NCI-H1092 (cell line): ENCODE measurements at regions not wholly inside any gene's neighbourhood (a gene's known extent, or its start where the extent isn't known, plus 50 kb on each side); places are given as distances from the start of the nearest gene placed in this dataset.

Source experiments
- DNase-seq: peaks from one replicate; lab custom pipeline; 2025; lab: John Stamatoyannopoulos, UW

DNA sequence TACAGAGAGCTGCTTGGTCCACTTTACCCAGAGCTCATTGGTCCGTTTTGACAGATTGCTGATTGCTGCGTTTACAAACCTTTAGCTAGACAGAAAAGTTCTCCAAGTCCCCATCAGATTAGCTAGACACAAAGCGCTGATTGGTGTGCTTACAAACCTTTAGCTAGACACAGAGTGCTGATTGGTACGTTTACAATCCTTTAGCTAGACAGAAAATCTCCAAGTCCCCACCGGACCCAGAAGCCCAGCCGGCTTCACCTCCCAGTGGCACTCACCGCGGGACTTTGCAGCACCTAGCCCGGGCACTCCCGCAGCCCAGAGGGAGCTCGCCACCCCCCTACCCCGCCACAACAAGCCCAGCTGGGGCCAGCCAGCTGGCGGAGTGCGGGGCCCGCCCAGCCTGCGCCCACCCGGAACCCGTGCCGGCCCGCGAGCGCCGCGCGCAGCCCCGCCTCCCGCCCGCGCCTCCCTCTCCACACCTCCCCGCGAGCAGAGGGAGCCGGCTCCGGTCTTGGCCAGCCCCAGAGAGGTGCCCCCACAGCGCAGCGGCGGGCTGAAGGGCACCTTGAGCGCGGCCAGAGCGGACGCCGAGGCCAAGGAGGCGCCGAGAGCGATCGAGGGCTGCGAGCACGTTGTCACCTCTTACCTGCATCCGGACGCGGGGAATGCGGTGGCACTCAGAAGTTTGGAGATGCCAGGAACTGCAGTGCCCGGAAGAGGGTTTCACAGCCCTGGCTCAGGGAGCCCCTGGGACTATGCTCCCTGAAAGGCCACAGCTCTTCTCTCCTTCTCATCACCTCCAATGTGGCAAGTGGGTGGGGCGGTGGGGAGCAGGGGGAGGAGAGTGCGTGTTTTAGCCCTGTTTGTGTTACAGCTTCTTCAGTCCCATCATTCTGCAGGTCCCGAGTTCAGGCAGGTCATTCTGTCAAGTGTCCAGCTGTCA lies 1504.5 kb downstream of the CDH11 start:
- DNase-seq, result no peak

DNA sequence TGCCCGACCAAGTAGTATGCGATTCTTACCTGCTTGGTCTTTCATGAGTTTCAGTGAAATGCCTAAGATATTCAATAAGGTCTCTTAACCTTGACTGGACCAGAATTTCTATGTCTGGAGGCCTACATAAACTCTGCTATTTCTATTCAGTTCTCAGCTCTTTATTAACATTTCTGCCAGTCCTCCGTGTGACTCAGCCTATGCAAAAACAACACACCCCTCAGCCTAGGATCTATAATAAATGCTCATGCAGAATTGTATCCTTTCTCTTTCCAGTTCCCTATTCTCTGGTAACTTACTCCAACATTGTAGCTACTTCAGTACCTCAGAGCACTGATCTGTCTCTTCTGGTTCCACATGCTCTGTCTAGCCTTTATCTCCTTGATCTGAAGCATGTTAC lies 1507.4 kb downstream of the CDH11 start:
- no peak for DNase-seq

DNA sequence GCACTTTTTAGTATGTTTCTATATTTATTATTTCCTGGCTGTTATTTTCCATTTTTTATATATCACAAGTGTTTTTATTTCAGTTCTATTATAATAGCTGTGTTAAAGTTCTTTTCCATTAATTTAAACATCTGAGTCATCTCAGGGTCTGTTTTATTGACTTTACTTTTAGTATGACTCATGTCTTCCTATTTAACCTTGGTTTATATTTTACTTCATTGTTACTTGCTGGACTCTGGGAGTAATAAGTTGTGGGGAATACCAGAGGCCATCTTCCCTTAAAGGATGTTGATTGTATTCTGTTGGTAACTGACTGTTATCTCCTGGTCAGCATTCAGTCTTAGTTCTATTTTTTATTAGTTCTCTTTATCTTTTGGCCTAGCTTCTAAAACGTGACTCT lies 1508.2 kb downstream of the CDH11 start:
- DNase-seq, result no peak

DNA sequence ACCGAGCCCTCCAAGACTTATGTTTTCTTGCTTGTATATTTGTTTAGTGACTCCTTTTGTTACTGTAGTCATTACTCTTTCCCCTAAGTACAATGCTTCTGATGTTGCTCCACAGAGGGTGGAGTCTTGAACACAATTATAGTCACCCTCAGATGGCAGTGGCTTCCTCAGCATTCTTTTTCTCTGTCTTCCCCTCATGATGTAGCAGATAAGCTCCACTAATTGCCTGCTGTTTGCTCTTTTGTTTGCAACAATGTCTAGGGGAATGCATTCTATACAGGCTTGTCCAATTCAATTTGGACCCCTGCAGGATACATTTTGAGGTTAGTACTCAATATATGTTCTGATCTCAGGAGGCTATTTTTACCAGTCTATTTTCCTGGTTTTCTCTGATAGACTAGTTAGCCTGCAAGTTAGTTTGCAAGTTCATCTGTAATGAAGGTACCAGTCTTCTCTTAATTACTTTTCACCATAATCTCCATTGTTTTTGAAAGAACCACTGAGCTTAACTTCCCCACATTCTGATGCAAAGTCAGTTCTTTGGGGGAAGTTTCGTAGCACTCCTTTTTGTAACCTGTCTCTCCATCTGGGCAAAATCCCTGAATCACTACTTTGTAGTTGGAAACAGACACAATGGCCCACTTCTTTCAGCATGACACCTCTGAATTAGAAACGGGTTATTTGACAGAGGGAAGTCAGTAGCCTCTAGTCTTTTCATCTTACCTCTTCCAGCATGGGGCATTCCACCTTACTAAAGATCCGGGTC lies 1509.2 kb downstream of the CDH11 start:
- no peak for DNase-seq

DNA sequence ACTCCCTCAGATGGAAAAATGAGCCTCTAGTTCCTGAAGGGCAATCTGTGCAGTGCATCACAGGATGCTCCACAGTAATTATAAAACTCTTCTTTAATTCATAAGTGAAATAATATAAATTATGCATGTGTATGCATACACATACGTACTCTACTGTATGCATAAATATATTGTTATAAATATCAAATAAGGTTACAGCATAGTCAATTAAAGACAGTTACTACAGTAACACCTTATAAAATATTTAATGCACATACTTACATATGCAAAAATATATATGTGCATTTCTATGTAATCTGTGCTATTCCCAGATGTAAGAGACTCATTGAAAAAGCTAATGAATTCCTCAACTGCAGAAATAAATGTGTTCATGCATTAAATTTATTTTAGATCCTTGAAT lies 1515.1 kb downstream of the CDH11 start:
- DNase-seq, result no peak

DNA sequence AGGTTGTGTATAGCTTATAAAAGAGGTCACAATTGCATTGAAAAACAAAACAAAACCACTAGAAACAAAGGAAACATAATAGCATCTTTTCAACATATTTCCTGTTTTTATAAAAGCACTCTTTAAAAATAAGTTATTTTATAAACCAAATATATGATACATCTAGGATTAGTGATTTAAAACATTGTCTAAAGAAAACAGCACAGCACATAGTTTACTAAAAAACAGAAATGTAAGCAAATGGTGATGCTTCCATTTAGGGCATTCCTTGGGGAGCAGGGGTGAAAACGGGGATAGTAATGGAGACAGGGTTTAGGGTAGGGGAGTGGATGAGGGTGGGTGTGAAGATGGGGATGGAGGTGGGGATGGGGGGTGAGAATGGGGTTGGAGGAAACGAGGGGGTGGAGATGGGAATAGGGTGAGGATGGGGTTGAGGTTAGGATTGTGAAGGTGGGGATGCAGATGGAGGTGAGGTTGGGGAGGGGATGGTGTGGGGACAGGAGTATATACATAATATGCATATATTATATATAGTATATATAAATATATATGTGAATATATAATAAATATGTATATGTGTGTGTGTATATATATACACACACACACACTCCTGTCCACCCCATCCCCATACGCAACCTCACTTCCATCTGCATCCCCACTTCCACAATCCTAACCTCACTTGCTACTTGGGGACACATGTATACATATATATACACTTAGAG lies 1519.5 kb downstream of the CDH11 start:
- DNase-seq, result no peak

DNA sequence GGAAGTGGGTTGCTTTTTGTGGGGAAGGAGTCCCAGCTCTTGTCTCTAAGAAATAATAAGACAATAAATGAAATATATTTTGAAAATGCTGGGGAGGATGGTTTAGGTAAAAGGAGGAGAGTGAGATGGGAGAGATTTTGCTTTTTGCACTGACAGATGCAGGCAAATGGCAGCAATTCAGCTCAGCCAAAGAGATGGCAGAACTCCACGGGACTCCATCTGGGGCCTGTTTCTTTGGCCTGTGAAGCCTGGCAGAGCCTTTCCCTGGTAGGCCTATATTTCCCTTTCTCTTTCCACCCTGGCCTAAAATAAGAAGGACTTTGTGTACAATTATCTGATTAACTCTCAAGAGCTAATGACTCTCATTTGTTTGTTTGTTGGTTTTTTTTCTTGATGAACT lies 1525.1 kb downstream of the CDH11 start:
- no peak for DNase-seq

DNA sequence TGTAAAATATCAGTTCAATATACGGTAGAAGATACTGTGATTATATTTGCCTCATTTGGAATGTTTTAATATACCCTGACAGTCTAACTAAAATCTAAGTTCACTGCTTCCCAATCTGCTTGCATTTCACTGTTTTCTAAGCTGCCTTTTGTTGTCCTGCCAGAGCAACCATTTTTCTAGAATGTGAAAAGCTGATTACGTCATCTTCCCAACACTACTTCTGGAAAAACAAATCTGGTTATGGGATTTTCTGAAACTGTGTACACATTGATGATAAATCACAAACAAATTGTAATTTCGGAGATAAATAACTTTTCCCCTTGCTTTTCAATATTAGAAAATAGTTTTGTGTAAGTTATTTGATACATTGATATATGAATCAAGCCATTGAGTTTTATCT lies 1529.0 kb downstream of the CDH11 start:
- no peak for DNase-seq

DNA sequence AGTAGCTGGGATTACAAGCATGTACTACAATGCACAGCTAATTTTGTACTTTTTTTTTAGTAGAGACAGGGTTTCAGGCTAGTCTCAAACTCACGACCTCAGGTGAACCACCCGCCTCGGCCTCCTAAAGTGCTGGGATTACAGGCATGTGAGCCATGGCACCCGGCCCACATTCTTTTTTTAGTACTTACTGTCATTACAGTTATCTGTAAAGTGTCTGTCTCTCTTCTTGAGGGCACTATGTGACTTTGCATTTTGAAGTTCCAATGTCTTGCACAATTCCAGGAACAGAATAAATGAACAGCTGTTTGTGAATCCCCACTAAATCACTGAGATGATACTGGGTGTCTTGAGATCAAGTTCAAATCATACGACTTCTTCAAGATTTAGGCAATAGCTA lies 1540.3 kb downstream of the CDH11 start:
- no peak for DNase-seq

DNA sequence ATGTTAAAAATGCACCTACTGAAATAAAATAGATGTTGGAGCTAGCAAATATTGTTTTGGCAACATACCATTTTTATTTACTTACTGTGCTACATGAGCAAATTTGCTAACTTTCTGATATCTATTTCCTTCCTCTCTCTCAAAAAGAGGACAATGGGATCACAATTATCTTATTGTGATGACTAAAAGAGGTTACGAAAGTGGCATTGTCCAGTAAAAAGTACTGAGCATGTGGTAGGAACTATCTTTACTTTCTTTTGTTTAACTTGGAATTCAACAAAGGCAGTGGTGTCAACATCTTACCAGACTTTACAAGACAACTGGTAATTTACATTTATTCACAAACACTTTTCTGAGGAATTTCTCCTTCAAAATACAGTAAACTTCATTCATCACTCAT lies 1542.6 kb upstream of the CDH8 start:
- no peak for DNase-seq

DNA sequence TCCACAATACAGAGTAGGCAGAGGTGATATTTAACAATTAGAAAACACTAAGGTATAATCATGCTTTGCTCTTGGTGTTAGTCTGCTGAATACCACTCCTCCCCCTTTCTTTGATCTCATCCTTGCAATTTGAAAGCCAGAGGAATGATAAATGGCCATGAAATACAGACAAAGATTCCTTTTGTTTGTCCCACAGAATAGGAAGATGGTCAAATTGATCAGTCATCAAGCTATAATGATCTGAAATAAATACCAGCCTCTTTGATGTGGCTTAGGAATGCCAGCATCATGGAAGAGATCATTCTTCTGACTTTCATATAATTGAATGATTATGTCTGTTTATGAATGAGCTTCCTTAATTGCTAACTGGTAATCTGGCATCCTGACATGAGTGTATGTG lies 1541.7 kb upstream of the CDH8 start:
- DNase-seq, result no peak

DNA sequence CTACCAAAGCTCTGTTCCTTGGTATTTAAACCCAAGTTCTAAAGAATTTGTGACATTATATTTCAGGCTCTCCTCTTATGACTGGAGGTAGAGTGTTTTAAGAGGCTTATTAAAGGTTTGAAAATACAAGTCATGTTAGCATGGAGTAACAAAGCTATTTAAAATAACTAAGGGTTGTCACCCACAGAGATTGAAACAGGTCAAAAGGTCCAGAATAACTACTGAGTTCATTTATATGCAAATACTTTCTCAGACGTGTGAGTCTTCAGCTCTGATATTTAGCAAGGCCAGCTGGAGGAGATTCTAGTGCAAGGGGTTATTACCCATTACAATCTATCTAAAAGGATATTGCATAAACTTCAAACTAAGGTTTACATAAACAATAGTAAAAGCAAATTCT lies 1538.8 kb upstream of the CDH8 start:
- no peak for DNase-seq

DNA sequence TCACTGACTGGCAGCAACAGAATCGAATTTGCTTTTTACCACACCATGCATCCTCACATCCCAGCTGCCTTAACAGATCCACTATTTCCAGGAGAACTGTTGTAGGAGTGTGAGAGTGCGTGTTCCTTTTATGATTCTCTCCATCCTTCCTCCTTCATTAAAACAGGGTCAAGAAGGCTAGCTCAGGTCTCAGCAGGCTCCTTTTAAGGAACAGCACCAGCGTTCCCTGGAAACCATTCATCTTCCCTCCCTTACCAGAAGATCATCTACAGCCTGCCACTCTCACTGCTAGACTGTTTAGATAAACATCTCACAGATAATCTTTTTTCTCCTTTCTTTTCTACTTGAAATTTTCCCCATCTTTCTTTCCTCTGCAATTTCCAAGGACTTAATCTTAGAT lies 1531.9 kb upstream of the CDH8 start:
- DNase-seq, result no peak

DNA sequence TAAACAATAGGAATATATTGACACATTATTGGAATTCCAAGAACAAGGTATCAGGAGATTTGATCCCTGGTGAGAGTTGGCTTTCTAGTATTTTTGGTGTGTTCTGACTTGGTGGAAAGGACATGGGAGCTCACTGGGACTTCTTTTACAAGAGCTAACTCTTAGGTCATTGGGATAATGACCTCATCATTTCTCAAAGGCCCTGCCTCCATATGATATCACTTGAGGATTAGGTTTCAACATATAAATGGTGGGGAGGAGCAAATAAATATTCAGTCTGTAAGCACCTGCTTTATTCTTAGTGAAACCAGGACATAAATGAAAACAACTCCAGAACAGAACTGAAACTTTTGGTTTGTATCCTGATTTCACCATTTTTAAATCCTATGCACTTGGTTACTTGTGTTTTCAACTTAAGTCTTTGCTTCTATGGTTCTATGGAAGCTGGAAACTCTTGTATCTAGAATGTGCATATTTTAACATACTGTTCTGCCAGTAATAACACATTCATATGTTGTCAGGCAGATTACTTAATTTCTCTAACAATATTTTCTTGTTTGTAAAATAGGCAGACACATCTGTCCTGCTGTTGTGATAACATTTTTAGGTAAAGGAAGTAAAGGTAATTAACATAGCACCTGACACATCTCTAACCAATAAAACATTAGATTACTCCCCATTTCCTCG lies 1527.7 kb upstream of the CDH8 start:
- no peak for DNase-seq

DNA sequence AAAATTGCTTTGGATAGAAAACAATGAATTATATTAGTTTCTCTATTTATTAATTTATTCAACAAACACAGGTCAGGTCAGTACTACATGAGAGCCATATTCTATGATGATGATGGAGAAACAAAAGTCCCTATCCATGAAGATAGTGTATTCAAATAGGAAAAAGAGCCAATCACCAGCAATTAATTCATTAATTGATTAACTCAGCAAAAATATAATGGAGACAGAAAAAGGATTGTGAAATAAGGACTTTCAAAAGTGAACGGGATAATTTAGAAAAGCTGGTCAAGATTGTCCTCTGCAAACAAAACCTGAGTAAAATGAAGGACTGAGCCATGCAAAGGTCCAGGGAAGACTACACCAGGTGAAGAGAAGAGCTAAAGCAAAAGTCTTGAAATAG lies 1517.7 kb upstream of the CDH8 start:
- no peak for DNase-seq

DNA sequence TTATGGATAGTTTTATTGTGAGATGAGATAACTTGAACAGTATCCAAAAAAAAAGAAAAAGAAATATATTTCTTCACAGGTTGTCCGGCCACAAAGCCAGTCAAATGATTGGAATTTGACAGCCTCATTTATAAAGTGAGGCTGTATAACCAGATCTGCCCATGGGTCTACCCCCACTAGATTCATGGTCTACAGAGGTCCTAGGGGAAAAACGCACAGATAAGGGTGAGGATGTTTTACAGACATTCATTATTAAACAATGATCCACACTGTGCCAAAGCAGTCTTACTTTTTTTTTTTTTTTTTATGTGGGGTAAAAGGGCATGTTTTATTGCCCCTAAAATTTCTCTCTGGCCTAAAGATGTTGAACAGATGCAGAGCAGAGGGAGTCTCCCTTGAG lies 1503.0 kb upstream of the CDH8 start:
- no peak for DNase-seq

DNA sequence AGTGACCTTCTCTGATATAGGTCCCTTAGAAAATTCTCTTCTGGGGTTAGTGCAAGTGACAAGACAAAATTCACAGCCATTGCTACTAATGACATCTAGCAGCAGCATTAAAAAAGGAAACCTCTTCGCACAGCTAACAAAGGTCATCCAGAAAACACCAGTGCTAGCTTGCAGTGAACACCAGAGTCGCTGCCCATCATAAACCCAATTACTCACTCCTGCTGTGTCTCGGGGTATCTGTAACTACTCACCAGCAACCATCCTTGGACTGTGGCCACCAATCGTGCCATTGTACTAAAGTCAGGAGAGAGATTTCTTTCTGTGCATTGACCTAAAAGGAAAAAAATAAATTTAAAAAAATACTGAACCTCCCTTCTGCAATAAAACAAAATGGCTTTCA lies 1494.7 kb upstream of the CDH8 start:
- DNase-seq, result no peak

DNA sequence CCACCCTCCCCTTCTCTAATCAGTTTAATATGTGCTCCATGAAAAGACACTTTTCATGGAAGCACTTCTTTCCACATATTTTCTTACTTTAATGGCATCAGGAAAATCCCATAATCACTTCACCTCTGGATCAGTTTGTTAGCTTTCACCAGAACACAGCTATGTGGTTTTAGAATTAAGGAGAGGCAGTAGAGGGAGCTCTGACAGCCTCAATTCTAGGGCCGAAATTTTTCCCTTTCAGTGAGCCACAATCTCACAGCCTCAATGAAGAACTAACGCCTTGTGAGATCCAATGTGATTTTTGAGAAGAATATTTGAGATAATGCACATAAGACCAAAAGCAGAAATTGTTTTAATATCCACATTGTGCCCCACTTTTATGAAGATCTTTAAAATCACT lies 1494.0 kb upstream of the CDH8 start:
- DNase-seq, result no peak

DNA sequence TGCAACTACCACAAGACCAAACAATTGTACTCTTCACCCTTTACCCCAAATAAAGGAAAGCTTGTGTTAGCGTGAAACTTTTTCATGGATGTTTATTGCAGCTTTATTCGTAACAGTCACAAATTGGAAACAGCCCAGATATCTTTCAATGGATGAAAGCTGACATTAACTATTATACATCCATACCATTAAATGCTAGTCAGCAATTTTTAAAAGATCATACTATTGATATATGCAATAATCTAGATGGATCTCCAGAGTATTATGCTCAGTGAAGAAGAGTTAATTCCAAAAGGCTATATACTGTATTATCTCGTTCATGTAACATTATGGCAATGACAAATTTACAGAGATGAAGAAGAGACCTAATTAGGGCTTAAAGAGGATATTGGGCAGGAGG lies 1491.2 kb upstream of the CDH8 start:
- DNase-seq, result no peak

DNA sequence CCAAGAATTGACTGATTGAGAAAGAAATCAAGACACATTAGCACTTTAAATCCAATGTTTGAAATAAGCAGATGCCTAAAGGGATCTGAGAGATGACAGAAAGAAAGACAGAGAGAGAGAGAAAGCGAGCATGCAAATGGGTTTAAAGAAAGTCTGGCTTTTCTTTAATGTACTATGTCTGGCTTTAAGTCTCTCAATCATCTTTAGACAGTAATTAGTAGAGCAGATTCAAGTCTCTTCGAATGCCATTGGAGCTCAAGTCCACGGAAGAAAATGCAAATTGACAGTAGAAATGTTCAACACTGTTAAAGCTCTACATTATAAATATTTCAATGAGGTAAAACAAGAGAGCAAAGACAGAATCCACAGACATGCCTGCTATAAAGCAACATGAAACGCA lies 1480.2 kb upstream of the CDH8 start:
- no peak for DNase-seq

DNA sequence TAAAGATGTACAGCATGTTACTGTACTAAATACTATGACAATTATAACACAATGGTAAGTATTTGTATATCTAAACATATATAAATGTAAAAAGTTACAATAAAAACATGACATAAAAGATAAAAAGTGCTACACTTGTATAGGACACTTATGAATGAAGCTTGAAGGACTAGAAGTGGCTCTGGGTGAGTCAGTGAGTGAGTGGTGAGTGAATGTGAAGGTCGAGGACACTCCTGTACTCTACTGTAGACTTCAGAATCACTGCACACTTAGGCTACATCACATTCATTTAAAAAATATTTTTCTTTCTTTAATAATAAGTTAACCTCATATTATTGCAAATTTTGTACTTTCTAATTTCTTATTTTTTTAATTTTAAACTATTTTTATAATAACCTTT lies 1476.7 kb upstream of the CDH8 start:
- DNase-seq, result no peak

DNA sequence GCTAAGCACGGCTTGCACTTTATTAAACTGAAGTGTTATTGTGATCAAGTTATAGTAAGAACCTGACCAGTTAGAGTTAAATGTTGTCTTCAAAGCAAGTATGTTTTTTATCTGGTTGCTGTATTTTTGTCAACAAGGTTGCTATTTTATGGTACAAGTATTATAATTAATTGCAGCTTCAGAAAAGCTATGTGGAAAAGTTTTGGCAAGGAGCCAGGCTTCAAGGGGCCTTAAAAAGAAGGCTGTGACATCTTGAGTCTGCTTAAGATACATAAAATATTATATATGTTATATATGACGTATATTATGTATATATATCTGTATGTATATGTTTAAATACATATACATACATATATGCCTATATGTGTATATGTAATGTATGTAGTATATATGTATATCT lies 1461.2 kb upstream of the CDH8 start:
- no peak for DNase-seq
